Loucy (cell line): ENCODE measurements at regions not wholly inside any gene's neighbourhood (a gene's known extent, or its start where the extent isn't known, plus 50 kb on each side); places are given as distances from the start of the nearest gene placed in this dataset.

Source experiments
- H2AFZ ChIP-seq: fragments of 200-600 bp; sonication (generic); 2 replicates; pipeline ENCODE4 v1.6.0; 2016; ENCODE audit warnings: antibody characterized with exemption, mild to moderate bottlenecking, low read length, moderate library complexity
- H3F3A ChIP-seq: fragments of 200-600 bp; 2 replicates; pipeline ENCODE4 v1.6.0; 2016; ENCODE audit warnings: antibody characterized with exemption, low read depth, mild to moderate bottlenecking
- H3K27me3 ChIP-seq: fragments of 200-600 bp; sonication (generic); 2 replicates; pipeline ENCODE4 v1.6.1; 2014; ENCODE audit warnings: low read length, mild to moderate bottlenecking; ENCODE audit not compliant: insufficient read depth, poor library complexity, severe bottlenecking
- H3K36me3 ChIP-seq: fragments of 200-600 bp; sonication (generic); 2 replicates; pipeline ENCODE4 v1.6.1; 2016; ENCODE audit warnings: low read length; ENCODE audit not compliant: insufficient read depth
- H3K4me1 ChIP-seq: fragments of 200-600 bp; sonication (generic); 2 replicates; pipeline ENCODE4 v1.5.1; 2014; ENCODE audit warnings: low read length, mild to moderate bottlenecking; ENCODE audit not compliant: insufficient read depth, poor library complexity, severe bottlenecking
- H3K4me2 ChIP-seq: fragments of 200-600 bp; sonication (generic); 2 replicates; pipeline ENCODE4 v1.6.0; 2014; ENCODE audit warnings: antibody characterized with exemption, low read length, low read depth, mild to moderate bottlenecking; ENCODE audit not compliant: poor library complexity, severe bottlenecking
- H3K4me3 ChIP-seq: fragments of 200-600 bp; sonication (generic); 2 replicates; pipeline ENCODE4 v1.5.1; 2014; ENCODE audit warnings: low read length, mild to moderate bottlenecking, mixed read lengths; ENCODE audit not compliant: poor library complexity, severe bottlenecking
- H3K79me2 ChIP-seq: fragments of 200-600 bp; sonication (generic); 2 replicates; pipeline ENCODE4 v1.6.1; 2014; ENCODE audit warnings: low read length; ENCODE audit not compliant: insufficient read depth
- H3K9ac ChIP-seq: fragments of 200-600 bp; sonication (generic); 2 replicates; pipeline ENCODE4 v1.6.0; 2014; ENCODE audit warnings: mild to moderate bottlenecking, low read depth, low read length, moderate library complexity; ENCODE audit not compliant: poor library complexity, severe bottlenecking
- H3K9me2 ChIP-seq: fragments of 200-600 bp; sonication (generic); replicated peaks from 2 replicates; pipeline ENCODE4 v1.6.1; 2016; ENCODE audit warnings: low read depth, low read length, mixed read lengths
- H3K9me3 ChIP-seq: fragments of 200-600 bp; sonication (generic); 2 replicates; pipeline ENCODE4 v1.6.1; 2014; ENCODE audit warnings: mild to moderate bottlenecking, antibody characterized with exemption, low read length, low read depth; ENCODE audit not compliant: insufficient read depth
- H4K20me1 ChIP-seq: fragments of 200-600 bp; sonication (generic); 2 replicates; pipeline ENCODE4 v1.6.0; 2014; ENCODE audit warnings: antibody characterized with exemption, low read length, mild to moderate bottlenecking; ENCODE audit not compliant: insufficient read depth, poor library complexity, severe bottlenecking
- EZH2phosphoT487 ChIP-seq: fragments of 200-600 bp; IDR thresholded peaks from 2 replicates; pipeline ENCODE4 v1.6.1; 2018; ENCODE audit warnings: antibody characterized with exemption, mild to moderate bottlenecking, moderate library complexity, borderline replicate concordance
- TF ChIP-seq, protein P1 (sequence below): fragments of 200-600 bp; sonication (generic); conservative IDR thresholded peaks from 2 replicates; pipeline ENCODE4 v1.5.1; 2014; ENCODE audit warnings: mild to moderate bottlenecking, antibody characterized with exemption, low read length

DNA sequence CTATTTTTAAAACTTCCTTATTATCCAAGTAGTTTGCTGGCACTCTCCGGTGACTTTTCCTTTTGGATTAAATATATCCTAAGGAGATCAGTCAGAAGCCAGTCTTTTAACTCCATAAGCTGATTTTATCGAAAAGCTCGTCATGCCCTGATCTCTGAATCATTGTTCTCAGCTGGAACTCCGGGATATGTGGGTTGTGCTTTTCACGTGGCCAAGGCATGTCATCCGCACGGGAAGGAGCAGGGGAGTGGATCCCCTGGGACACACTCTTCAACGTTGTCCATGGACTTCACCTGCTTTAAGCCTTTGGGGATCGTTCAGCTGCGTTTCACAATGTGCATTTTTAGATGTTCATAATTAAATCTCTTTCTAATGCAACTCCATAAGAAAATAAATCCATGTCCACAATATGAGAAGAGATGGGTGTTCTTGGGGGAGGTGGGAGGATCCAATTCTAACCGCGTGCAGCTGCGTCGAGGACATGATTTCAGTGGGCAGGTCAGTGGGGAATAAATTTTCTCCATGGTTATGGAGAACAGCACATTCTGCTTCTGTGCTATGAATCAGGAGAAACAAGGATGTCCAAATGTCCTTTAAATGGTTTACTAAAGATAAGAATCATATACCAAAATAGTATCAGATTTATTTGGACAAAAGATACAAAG is 229.5 kb upstream of the ADARB2 start:
- H3K4me3 ChIP-seq: no peak overlapping the region
- TF ChIP-seq EZH2phosphoT487: no peak
- TF ChIP-seq, protein P1, sequence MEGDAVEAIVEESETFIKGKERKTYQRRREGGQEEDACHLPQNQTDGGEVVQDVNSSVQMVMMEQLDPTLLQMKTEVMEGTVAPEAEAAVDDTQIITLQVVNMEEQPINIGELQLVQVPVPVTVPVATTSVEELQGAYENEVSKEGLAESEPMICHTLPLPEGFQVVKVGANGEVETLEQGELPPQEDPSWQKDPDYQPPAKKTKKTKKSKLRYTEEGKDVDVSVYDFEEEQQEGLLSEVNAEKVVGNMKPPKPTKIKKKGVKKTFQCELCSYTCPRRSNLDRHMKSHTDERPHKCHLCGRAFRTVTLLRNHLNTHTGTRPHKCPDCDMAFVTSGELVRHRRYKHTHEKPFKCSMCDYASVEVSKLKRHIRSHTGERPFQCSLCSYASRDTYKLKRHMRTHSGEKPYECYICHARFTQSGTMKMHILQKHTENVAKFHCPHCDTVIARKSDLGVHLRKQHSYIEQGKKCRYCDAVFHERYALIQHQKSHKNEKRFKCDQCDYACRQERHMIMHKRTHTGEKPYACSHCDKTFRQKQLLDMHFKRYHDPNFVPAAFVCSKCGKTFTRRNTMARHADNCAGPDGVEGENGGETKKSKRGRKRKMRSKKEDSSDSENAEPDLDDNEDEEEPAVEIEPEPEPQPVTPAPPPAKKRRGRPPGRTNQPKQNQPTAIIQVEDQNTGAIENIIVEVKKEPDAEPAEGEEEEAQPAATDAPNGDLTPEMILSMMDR: no peak
- no peaks in the 10 kb centered on the region for H3K36me3 ChIP-seq
- no peaks in the 10 kb centered on the region for H3F3A ChIP-seq
- peaks cover 17% of the 10 kb centered on the region for H3K4me1 ChIP-seq
- no peaks in the 10 kb centered on the region for H3K27me3 ChIP-seq
- peaks cover under 1% of the 10 kb centered on the region; the same call in 1 of the 2 replicates for H3K9me3 ChIP-seq
- H4K20me1 ChIP-seq: no peaks in the 10 kb centered on the region
- no peaks in the 10 kb centered on the region for H3K9me2 ChIP-seq
- no peak overlapping the region for H2AFZ ChIP-seq
- no peak overlapping the region for H3K4me2 ChIP-seq
- no peaks in the 10 kb centered on the region for H3K79me2 ChIP-seq
- H3K9ac ChIP-seq: no peak overlapping the region

DNA sequence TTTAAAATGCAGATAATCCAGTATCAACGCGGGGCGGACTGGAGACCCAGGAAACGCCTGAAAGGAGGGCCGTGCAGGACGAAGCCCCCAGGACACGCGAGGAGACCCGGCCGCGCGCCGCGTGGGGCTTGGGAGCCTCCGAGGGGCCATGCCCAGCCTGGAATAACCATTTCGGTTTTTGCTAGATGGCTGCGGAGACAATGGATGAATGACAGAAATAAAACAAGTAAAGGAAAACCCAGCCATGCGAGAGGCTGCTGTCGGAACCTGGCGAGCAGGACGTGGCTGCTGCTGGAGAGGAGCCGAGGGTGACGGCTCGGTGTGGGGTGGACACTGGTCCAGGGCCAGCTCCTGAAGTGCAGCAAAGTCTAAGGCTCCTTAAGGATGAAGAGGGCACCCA is 227.2 kb upstream of the ADARB2 start:
- H3K4me3 ChIP-seq: no peak overlapping the region
- no peaks in the 10 kb centered on the region for H3K27me3 ChIP-seq
- H3K79me2 ChIP-seq: no peaks in the 10 kb centered on the region
- H3K9me3 ChIP-seq: no peaks in the 10 kb centered on the region
- no peaks in the 10 kb centered on the region for H3K9me2 ChIP-seq
- H4K20me1 ChIP-seq: no peaks in the 10 kb centered on the region
- H3K4me1 ChIP-seq: peaks cover 15% of the 10 kb centered on the region
- no peak overlapping the region for H3K4me2 ChIP-seq
- H3F3A ChIP-seq: no peaks in the 10 kb centered on the region
- no peak overlapping the region for H3K9ac ChIP-seq
- no peaks in the 10 kb centered on the region for H3K36me3 ChIP-seq
- H2AFZ ChIP-seq: no peak overlapping the region
- TF ChIP-seq EZH2phosphoT487: no peak
- TF ChIP-seq, protein P1: no peak

DNA sequence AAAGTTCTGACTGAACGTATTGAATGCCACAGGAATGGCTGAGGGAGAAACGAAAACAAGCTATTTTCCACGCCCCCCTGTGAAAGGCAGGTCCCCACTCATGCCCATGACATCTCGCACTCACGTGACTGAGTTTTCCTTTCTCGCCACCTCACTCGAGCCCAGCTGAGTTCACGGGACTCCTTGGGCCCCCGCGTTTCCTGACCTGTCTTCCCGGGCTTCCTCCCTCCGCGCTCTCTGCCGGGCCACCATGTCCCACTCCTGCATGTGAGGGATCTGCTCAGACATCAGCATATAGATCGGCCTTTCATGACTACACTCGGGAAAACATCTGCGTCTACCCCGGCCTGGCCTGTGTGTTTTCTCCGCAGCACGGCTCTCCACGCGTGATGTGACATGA is 226.0 kb upstream of the ADARB2 start:
- no peak overlapping the region for H2AFZ ChIP-seq
- no peak overlapping the region for H3K4me3 ChIP-seq
- peaks cover 3% of the 10 kb centered on the region for H3K4me1 ChIP-seq
- no peaks in the 10 kb centered on the region for H3K27me3 ChIP-seq
- H3K36me3 ChIP-seq: no peaks in the 10 kb centered on the region
- no peaks in the 10 kb centered on the region for H4K20me1 ChIP-seq
- no peak for TF ChIP-seq EZH2phosphoT487
- TF ChIP-seq, protein P1: no peak
- H3K9me3 ChIP-seq: no peaks in the 10 kb centered on the region
- no peaks in the 10 kb centered on the region for H3K79me2 ChIP-seq
- H3K4me2 ChIP-seq: no peak overlapping the region
- no peaks in the 10 kb centered on the region for H3K9me2 ChIP-seq
- no peak overlapping the region for H3K9ac ChIP-seq
- no peaks in the 10 kb centered on the region for H3F3A ChIP-seq
